IMR-90 (cell line): ENCODE measurements at regions not wholly inside any gene's neighbourhood (a gene's known extent, or its start where the extent isn't known, plus 50 kb on each side); places are given as distances from the start of the nearest gene placed in this dataset.
"Not testable (repeated sequence)": the region's sequence is repeated elsewhere in the genome, so short reads cannot be mapped to it uniquely, and the experiment has no call there.

ENCODE experiments used
- ATAC-seq: fragments of 200-7000 bp; cut with Tn5 transposase; 2 replicates; pipeline ENCODE4 v1.9.1; 2020; ENCODE audit warnings: low read depth, mild to moderate bottlenecking, moderate library complexity
- BruUV-seq: library from RNA; stranded (reverse); fragments of 400-500 nt; replicated peaks from 2 replicates; lab custom pipeline; 2021; lab: Mats Ljungman, UMichigan
- CTCF ChIA-PET: fragments of 300-600 bp; formaldehyde crosslinking; extraction: SDS; loops from one replicate; lab custom pipeline; 2021; ENCODE audit warnings: antibody characterized with exemption; lab: Yijun Ruan, JAX
- POLR2A ChIA-PET: fragments of 300-600 bp; sonication (Branson Sonifier 250); formaldehyde crosslinking; loops from one replicate; lab custom pipeline; 2022; ENCODE audit warnings: antibody characterized with exemption; ENCODE audit not compliant: unreplicated experiment; lab: Charles Lee
- DNase-seq: peaks from one replicate; pipeline ENCODE4 v3.0.0; 2013
- H2AFZ ChIP-seq: replicated peaks from 2 replicates; pipeline ENCODE3; 2013; ENCODE audit warnings: low read length, mild to moderate bottlenecking; ENCODE audit not compliant: poor library complexity
- H2AK5ac ChIP-seq: 2 replicates; pipeline ENCODE4 v1.6.1; 2013; ENCODE audit warnings: low read depth, low read length, inconsistent platforms
- H2AK9ac ChIP-seq: replicated peaks from 2 replicates; pipeline ENCODE3; 2013; ENCODE audit warnings: mild to moderate bottlenecking, low read depth, low read length, moderate library complexity; ENCODE audit not compliant: poor library complexity
- H2BK120ac ChIP-seq: 2 replicates; pipeline ENCODE4 v1.6.1; 2013; ENCODE audit warnings: low read depth, low read length, inconsistent platforms
- H2BK15ac ChIP-seq: 3 replicates; pipeline ENCODE4 v1.6.1; 2013; ENCODE audit warnings: low read depth, low read length, inconsistent platforms
- H2BK20ac ChIP-seq: 2 replicates; pipeline ENCODE4 v1.6.1; 2013; ENCODE audit warnings: low read depth, mild to moderate bottlenecking, inconsistent platforms, low read length, moderate library complexity
- H2BK5ac ChIP-seq: 2 replicates; pipeline ENCODE4 v1.6.1; 2013; ENCODE audit warnings: mild to moderate bottlenecking, low read depth, low read length, inconsistent platforms; ENCODE audit not compliant: poor library complexity, severe bottlenecking
- H3K14ac ChIP-seq: replicated peaks from 2 replicates; pipeline ENCODE4 v1.6.1; 2013; ENCODE audit warnings: low read depth, low read length, inconsistent platforms
- H3K18ac ChIP-seq: 2 replicates; pipeline ENCODE4 v1.6.1; 2013; ENCODE audit warnings: low read depth, low read length, control low read depth
- H3K23ac ChIP-seq: 2 replicates; pipeline ENCODE4 v1.6.1; 2013; ENCODE audit warnings: low read depth, low read length, inconsistent platforms
- H3K27ac ChIP-seq: 2 replicates; pipeline ENCODE4 v1.5.1; 2013; ENCODE audit warnings: mild to moderate bottlenecking, control low read depth, low read length; ENCODE audit not compliant: insufficient read depth
- H3K27me3 ChIP-seq: 2 replicates; pipeline ENCODE4 v1.6.1; 2013; ENCODE audit warnings: low read length; ENCODE audit not compliant: control insufficient read depth, insufficient read depth
- H3K36me3 ChIP-seq: 2 replicates; pipeline ENCODE4 v1.6.1; 2013; ENCODE audit warnings: low read length, mixed read lengths; ENCODE audit not compliant: control insufficient read depth, insufficient read depth
- H3K4ac ChIP-seq: 2 replicates; pipeline ENCODE4 v1.6.1; 2013; ENCODE audit warnings: low read depth, low read length, inconsistent platforms
- H3K4me1 ChIP-seq: 2 replicates; pipeline ENCODE4 v1.6.1; 2013; ENCODE audit warnings: low read length, mixed read lengths; ENCODE audit not compliant: control insufficient read depth, insufficient read depth
- H3K4me2 ChIP-seq: 2 replicates; pipeline ENCODE4 v1.6.1; 2013; ENCODE audit warnings: low read depth, mild to moderate bottlenecking, control low read depth, low read length, moderate library complexity
- H3K4me3 ChIP-seq: 2 replicates; pipeline ENCODE4 v1.5.1; 2013; ENCODE audit warnings: low read depth, mild to moderate bottlenecking, control low read depth, low read length, moderate library complexity; ENCODE audit not compliant: insufficient read depth
- H3K56ac ChIP-seq: 2 replicates; pipeline ENCODE4 v1.6.1; 2013; ENCODE audit warnings: low read length, inconsistent platforms; ENCODE audit not compliant: insufficient read depth; ENCODE audit errors: extremely low read depth
- H3K79me1 ChIP-seq, 2 experiments: 2 replicates each; pipeline ENCODE4 v1.6.1; 2013; ENCODE audit warnings: low read length in 2 of 2, inconsistent platforms in 1 of 2, low read depth in 1 of 2
- H3K9ac ChIP-seq: 2 replicates; pipeline ENCODE4 v1.6.1; 2013; ENCODE audit warnings: low read depth, low read length, control low read depth
- H3K9me1 ChIP-seq: 2 replicates; pipeline ENCODE4 v1.6.1; 2013; ENCODE audit warnings: low read length, inconsistent platforms; ENCODE audit not compliant: insufficient read depth
- H3K9me3 ChIP-seq: 2 replicates; pipeline ENCODE4 v1.6.1; 2013; ENCODE audit warnings: low read length; ENCODE audit not compliant: control insufficient read depth, insufficient read depth
- H4K20me1 ChIP-seq: 2 replicates; pipeline ENCODE4 v1.6.1; 2013; ENCODE audit warnings: low read length, inconsistent platforms; ENCODE audit not compliant: insufficient read depth
- H4K5ac ChIP-seq: 2 replicates; pipeline ENCODE4 v1.6.1; 2013; ENCODE audit warnings: mild to moderate bottlenecking, low read depth, low read length, control low read depth
- H4K8ac ChIP-seq, 2 experiments: 2 replicates each; pipeline ENCODE4 v1.6.1; 2013; ENCODE audit warnings: low read depth in 2 of 2, low read length in 2 of 2, control low read depth in 1 of 2, inconsistent platforms in 1 of 2
- H4K91ac ChIP-seq: 2 replicates; pipeline ENCODE4 v1.6.1; 2013; ENCODE audit warnings: low read depth, low read length, inconsistent platforms; ENCODE audit not compliant: insufficient read depth
- BHLHE40 ChIP-seq: fragments of 150-350 bp; IDR thresholded peaks from 2 replicates; pipeline ENCODE4 v1.6.1; 2016; ENCODE audit warnings: mild to moderate bottlenecking, low read depth, low read length
- RAD21 ChIP-seq: IDR thresholded peaks from 2 replicates; pipeline ENCODE4 v1.6.1; 2012; ENCODE audit warnings: low read length, improper control_type of control experiment
- WGBS, 2 experiments: methylation state at CpG; one replicate each; pipeline versions ENCODE4 v1.1.5 to v1.1.7; 2013; ENCODE audit warnings: missing lambda C conversion rate in 2 of 2; ENCODE audit not compliant: insufficient read length in 1 of 2; ENCODE audit errors: extremely low coverage in 2 of 2; 5-methylcytosine and 5-hydroxymethylcytosine counted together
- dilution Hi-C: fragments of 300-500 bp; cut with HindIII; formaldehyde crosslinking; loops from one replicate; pipeline ENCODE4 v1.14.3; 2018; ENCODE audit warnings: low sequenced_read_pairs; ENCODE audit not compliant: unreplicated experiment
- in situ Hi-C: fragments of 300-500 bp; cut with MboI; formaldehyde crosslinking; loops from 3 replicates; pipeline ENCODE4 v1.14.3; 2019; ENCODE audit warnings: low sequenced_read_pairs, inconsistent platforms, mixed read lengths
- intact Hi-C: fragments of 100-400 bp; cut with micrococcal nuclease; formaldehyde crosslinking; loops from 2 replicates; pipeline ENCODE4 v1.10.0; 2022

- Histone ChIP-seq H3K27ac (no peak overlapping the region), H3K56ac (no peak overlapping the region), H2AK9ac (no peak overlapping the region), H2BK20ac (0 out of 2 replicates have a peak overlapping the region, but pooled peaks have one; percentile 48), H3K4me3 (no peak overlapping the region), H3K9me3 (no peaks in the 10 kb centered on the region), H2AFZ (no peak overlapping the region), H4K91ac (no peak overlapping the region), H3K27me3 (no peaks in the 10 kb centered on the region), H3K4me1 (peaks cover 10% of the 10 kb centered on the region), H4K8ac (peak overlapping the region in 1 of 2 experiments; percentile 53; a peak in 1 of 4 replicates), H3K79me1 (no peaks in the 10 kb centered on the region), H4K5ac (peak overlapping the region; percentile 35; the same call in 1 of the 2 replicates), H3K18ac (no peak overlapping the region), H2AK5ac (no peak overlapping the region), H2BK5ac (peak overlapping the region; percentile 71), H3K36me3 (no peaks in the 10 kb centered on the region), H3K9me1 (peaks cover 7% of the 10 kb centered on the region), H3K14ac (no peak overlapping the region), H3K23ac (no peak overlapping the region), H4K20me1 (no peaks in the 10 kb centered on the region), H3K9ac (no peak overlapping the region), H3K4ac (no peak overlapping the region; the same call in 1 of the 2 replicates), H3K4me2 (peak overlapping the region; percentile 66; the same call in 1 of the 2 replicates), H2BK120ac (peak overlapping the region; percentile 71; the same call in 1 of the 2 replicates), H2BK15ac (0 out of 3 replicates have a peak overlapping the region, but pooled peaks have one; percentile 67)
- CTCF ChIA-PET: interaction anchor here (0.6 to 1.0 kb wide), 2 partner anchors 189 to 196 kb away, joined by 4 to 7 read pairs; no protein-coding TSS in a partner anchor
- 0% methylated on average over 2 of the region's 3 CpGs; no CpG with 5 or more reads in 1 of the 2 experiments for WGBS, 2 experiments
- peak; percentile 85 for DNase-seq
- ATAC-seq: peak; percentile 71
- BruUV-seq: no TSS peak
- in situ Hi-C loops (no loop called here), intact Hi-C loops (loop anchor here (2.0 kb wide), 1 partner anchor 232 kb away; no protein-coding TSS in a partner anchor), dilution Hi-C loops (no loop called here)
- POLR2A ChIA-PET: no interaction called here
- TF ChIP-seq BHLHE40: peak; percentile 41; the same call in 1 of the 2 replicates
- TF ChIP-seq RAD21: no peak
These were observed 233.6 kb downstream of the BAMBI start for GRCh38 chr10:28910956-28911355.

- POLR2A ChIA-PET, H2AK9ac ChIP-seq, DNase-seq, H2AFZ ChIP-seq, H3K9me1 ChIP-seq, H3K23ac ChIP-seq, H3K27me3 ChIP-seq, H3K79me1 ChIP-seq, H3K9ac ChIP-seq, in situ Hi-C loops, H3K9me3 ChIP-seq, H3K4me1 ChIP-seq, H3K4me3 ChIP-seq, H3K18ac ChIP-seq, ATAC-seq, BruUV-seq, H4K5ac ChIP-seq, H3K56ac ChIP-seq, dilution Hi-C loops, H3K36me3 ChIP-seq, H4K20me1 ChIP-seq: not testable (repeated sequence)
- Histone ChIP-seq H2BK120ac (peak overlapping the region; percentile 71), H4K8ac (peak overlapping the region in 1 of 2 experiments; percentile 51; a peak in 1 of 4 replicates), H4K91ac (peak overlapping the region; percentile 53; the same call in 1 of the 2 replicates), H3K27ac (peak overlapping the region; percentile 45; the same call in 1 of the 2 replicates), H2BK15ac (peak overlapping the region; percentile 53; the same call in 2 of the 3 replicates), H2AK5ac (peak overlapping the region; percentile 11; the same call in 1 of the 2 replicates), H3K14ac (0 out of 2 replicates have a peak overlapping the region, but pooled peaks have one; percentile 51), H3K4ac (peak overlapping the region; percentile 38; the same call in 1 of the 2 replicates), H3K4me2 (peak overlapping the region; percentile 66; the same call in 1 of the 2 replicates), H2BK5ac (peak overlapping the region; percentile 71), H2BK20ac (peak overlapping the region; percentile 69)
- intact Hi-C loops: loop anchor here (2.0 kb wide), 1 partner anchor 233 kb away; no protein-coding TSS in a partner anchor
- CTCF ChIA-PET: interaction anchor here (0.6 to 1.0 kb wide), 2 partner anchors 190 to 196 kb away, joined by 4 to 7 read pairs; no protein-coding TSS in a partner anchor
- no CpG with 5 or more reads among the region's 8 CpGs for WGBS, 2 experiments
These were observed 234.2 kb downstream of the BAMBI start for GRCh38 chr10:28911511-28911910.
